Mononuclear cell (primary cell): ENCODE measurements at regions not wholly inside any gene's neighbourhood (a gene's known extent, or its start where the extent isn't known, plus 50 kb on each side); places are given as distances from the start of the nearest gene placed in this dataset.
"Not testable (repeated sequence)": the region's sequence is repeated elsewhere in the genome, so short reads cannot be mapped to it uniquely, and the experiment has no call there.

ENCODE experiments used
- H3K27me3 ChIP-seq: 2 replicates; pipeline ENCODE4 v1.6.0; 2011; ENCODE audit warnings: low read length, control low read depth; ENCODE audit not compliant: insufficient read depth
- H3K4me1 ChIP-seq: 2 replicates; pipeline ENCODE4 v1.5.1; 2011; ENCODE audit warnings: mild to moderate bottlenecking, low read length, control low read depth; ENCODE audit not compliant: insufficient read depth
- H3K4me3 ChIP-seq: 2 replicates; pipeline ENCODE4 v1.5.1; 2011; ENCODE audit warnings: mild to moderate bottlenecking, low read length, moderate library complexity
- H3K9me3 ChIP-seq: 2 replicates; pipeline ENCODE4 v1.5.1; 2011; ENCODE audit warnings: low read depth, mild to moderate bottlenecking, control low read depth, low read length

DNA sequence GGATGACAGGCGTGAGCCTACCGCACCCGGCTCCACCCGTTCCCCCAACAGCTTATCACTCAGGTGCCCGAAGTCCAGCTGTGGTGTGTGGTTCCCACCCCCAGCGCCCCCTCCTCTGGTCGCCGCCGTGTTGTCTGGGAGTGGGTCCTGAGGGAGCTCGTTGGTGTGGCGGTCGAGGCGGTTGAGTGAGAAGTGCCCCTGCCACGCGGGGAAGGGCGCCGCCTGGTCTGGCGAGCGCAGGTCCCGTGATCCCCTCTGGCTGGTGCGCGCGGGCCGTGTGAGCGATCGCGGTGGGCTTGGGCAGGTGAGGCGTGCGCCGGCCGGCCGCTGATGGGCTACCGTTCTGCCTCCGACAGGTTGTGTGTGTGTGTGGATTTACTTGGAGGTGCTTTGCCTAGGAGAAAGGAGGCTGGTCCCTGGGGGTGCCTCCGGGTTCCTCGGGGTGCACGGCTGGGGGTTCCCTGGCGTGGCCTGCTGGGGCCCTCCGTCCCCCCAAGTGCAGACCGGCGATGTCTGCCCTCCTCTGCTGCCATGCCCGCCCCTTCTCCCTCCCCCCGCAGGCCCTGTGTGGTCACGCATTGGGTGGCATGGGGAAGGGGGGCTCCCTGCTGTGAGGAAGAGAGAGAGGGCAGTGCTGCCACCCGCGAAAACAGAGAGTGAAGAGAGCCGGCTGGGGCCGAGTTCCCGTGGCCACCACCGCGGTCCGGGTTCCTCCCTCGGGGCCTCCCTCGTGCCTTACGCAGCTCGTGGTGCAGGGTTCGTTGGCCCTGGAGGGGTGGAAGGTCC lies 336.0 kb upstream of the DEFB115 start:
- H3K4me3 ChIP-seq: no peak overlapping the region
- H3K9me3 ChIP-seq: peaks cover 4% of the 10 kb centered on the region
- H3K27me3 ChIP-seq: no peaks in the 10 kb centered on the region
- H3K4me1 ChIP-seq: no peaks in the 10 kb centered on the region

GRCh38 chr20:30922129-30922528 lies 335.3 kb upstream of the DEFB115 start:
- Histone ChIP-seq H3K27me3 (no peaks in the 10 kb centered on the region), H3K4me3 (no peak overlapping the region), H3K4me1 (no peaks in the 10 kb centered on the region)

DNA sequence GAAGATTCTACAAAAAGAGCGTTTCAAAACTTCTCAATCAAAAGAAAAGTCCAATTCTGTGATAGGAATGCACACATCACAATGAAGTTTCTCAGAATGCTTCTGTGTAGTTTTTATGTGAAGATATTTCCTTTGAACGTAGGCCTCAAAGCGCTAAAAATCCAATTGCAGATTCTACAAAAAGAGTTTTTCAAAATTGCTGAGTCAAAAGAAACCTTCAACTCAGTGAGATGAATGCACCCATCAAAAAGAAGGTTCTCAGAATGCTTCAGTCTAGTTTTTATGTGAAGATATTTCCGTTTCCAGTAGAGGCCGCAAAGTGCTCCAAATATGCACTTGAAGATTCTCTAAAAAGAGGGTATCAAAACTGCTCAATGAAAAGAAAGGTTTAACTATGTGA lies 319.7 kb upstream of the DEFB115 start:
- H3K4me3 ChIP-seq: no peak overlapping the region
- H3K9me3 ChIP-seq: peaks cover 7% of the 10 kb centered on the region
- H3K27me3 ChIP-seq: no peaks in the 10 kb centered on the region
- H3K4me1 ChIP-seq: no peaks in the 10 kb centered on the region

More at GRCh38 chr20:30922129-30922528, 335.3 kb upstream of the DEFB115 start:
- H3K9me3 ChIP-seq: peaks cover 4% of the 10 kb centered on the region

- no peaks in the 10 kb centered on the region for H3K27me3 ChIP-seq
Observed at GRCh38 chr20:30949761-30950160, 307.7 kb upstream of the DEFB115 start.

DNA sequence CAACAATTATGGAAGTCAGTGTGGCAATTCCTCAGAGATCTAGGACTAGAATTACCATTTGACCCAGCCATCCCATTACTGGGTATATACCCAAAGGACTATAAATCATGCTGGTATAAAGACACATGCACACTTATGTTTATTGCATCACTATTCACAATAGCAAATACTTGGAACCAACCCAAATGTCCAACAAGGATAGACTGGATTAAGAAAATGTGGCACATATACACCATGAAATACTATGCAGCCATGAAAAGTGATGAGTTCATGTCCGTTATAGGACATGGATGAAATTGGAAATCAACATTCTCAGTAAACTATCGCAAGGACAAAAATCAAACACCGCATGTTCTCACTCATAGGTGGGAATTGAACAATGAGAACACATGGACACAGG lies 306.4 kb upstream of the DEFB115 start:
- H3K9me3 ChIP-seq, H3K4me1 ChIP-seq, H3K27me3 ChIP-seq, H3K4me3 ChIP-seq: not testable (repeated sequence)

More at GRCh38 chr20:30949761-30950160, 307.7 kb upstream of the DEFB115 start:
- H3K9me3 ChIP-seq: no peaks in the 10 kb centered on the region
- no peak overlapping the region for H3K4me3 ChIP-seq
- H3K4me1 ChIP-seq: no peaks in the 10 kb centered on the region

- H3K9me3 ChIP-seq, H3K27me3 ChIP-seq, H3K4me3 ChIP-seq, H3K4me1 ChIP-seq: not testable (repeated sequence)
Observed at GRCh38 chr20:30956649-30957048, 300.8 kb upstream of the DEFB115 start.

DNA sequence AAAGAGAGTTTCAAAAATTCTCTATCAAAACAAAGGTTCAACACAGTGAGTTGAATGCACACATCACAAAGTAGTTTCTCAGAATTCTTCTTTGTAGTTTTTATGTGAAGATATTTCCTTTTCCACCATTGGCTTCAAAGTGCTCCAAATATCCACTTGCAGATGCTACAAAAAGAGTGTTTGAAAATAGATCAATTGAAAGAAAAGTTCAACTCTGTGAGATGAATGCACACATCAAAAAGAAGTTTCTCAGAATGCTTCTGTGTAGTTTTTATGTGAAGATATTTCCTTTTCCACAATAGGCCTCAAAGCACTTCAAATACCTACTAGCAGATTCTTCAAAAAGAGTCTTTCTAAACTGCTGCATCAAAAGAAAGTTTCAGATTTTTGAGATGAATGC lies 298.3 kb upstream of the DEFB115 start:
- not testable (repeated sequence) for H3K4me3 ChIP-seq, H3K27me3 ChIP-seq, H3K9me3 ChIP-seq, H3K4me1 ChIP-seq

DNA sequence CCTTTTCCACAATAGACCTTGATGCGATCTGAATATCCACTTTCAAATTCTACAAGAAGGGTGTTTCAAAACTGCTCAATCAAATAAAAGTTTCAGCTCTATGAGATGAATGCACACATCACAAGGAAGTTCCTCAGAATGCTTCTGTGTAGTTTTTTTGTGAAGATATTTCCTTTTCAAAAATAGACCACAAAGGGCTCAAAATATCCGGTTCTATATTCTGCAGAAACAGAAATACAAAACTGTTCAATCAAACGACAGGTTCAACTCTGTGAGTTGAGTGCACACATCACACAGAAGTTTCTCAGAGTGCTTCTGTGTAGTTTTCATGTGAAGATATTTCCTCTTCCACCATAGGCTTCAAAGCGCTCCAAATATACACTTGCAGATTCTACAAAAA lies 293.9 kb upstream of the DEFB115 start:
- no peaks in the 10 kb centered on the region for H3K27me3 ChIP-seq
- H3K9me3 ChIP-seq: peaks cover 4% of the 10 kb centered on the region
- H3K4me3 ChIP-seq: no peak overlapping the region
- H3K4me1 ChIP-seq: no peaks in the 10 kb centered on the region

- H3K27me3 ChIP-seq, H3K9me3 ChIP-seq, H3K4me3 ChIP-seq, H3K4me1 ChIP-seq: not testable (repeated sequence)
Observed at GRCh38 chr20:30975859-30976258, 281.6 kb upstream of the DEFB115 start.

DNA sequence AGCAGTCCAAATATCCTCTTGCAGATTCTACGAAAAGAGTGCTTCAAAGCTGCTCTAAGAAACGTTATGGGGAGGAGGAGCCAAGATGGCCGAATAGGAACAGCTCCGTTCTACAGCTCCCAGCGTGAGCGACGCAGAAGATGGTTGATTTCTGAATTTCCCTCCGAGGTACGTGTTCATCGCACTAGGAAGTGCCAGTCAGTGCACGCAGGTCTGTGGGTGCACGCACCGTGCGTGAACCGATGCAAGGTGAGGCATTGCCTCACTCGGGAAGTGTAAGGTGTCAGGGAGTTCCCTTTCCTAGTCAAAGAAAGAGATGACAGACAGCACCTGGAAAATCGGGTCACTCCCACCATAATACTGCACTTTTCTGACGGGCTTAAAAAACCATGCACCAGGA lies 272.1 kb upstream of the DEFB115 start:
- no peaks in the 10 kb centered on the region for H3K27me3 ChIP-seq
- no peaks in the 10 kb centered on the region for H3K9me3 ChIP-seq
- H3K4me1 ChIP-seq: no peaks in the 10 kb centered on the region
- no peak overlapping the region for H3K4me3 ChIP-seq
